ENCODE measurements at regions not wholly inside any gene's neighbourhood (a gene's known extent, or its start where the extent isn't known, plus 50 kb on each side); places are given as distances from the start of the nearest gene placed in this dataset.

DNA sequence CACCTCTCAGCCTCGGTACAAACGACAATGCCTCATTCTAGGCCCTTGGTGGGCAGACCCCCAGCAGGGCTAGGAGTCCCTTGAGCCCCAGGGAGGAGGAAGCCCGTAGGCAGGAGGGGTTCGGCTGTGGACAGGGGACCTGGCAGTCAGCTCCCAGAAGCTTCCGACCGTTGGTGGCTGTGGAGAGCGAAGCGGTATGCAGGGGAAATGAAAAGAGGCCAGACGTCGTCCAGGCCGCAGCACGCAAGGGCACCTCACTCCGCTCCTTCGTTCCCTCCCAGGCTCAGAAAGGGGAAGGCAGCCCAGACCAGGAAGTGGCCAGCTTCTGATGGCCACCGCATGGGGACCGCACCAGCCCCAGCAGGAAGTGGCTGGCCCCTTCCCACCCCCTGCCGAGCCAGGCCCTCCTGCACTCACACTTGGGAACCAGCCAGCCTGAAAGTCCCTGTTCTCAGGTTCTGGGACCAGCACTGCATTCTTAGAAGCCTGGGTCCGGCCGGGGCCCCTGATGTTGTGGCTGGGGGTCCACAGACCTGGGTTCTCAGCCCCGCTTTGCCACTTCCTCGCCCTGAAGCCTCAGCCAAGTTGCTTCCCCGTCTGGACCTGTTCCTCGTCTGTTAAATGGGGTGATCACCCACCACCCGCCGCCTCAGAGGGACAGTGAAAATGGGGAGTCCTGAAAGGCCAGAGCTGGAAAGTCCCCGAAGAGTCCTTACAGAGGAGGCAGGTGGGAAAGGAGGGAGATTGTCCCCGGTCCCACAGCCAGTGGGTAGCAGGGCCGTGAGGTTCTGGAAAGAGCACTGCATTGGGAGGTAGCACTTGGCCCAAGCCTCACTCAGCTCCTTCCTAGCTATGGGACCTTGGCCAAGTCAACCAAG lies 104.0 kb upstream of the RUNX3 start:
- TF ChIP-seq POLR2A (IDR thresholded peaks at IDR 0.05; ENCODE audit: low read length) (no peak), GATA1 (IDR thresholded peaks at IDR 0.05; ENCODE audit: low read depth, low read length) (no peak)
